GM12892 (cell line): ENCODE measurements at regions not wholly inside any gene's neighbourhood (a gene's known extent, or its start where the extent isn't known, plus 50 kb on each side); places are given as distances from the start of the nearest gene placed in this dataset.
"Not testable (repeated sequence)": the region's sequence is repeated elsewhere in the genome, so short reads cannot be mapped to it uniquely, and the experiment has no call there.

Source experiments
- POLR2A ChIP-seq: IDR thresholded peaks from 2 replicates; pipeline ENCODE4 v1.6.1; 2011; ENCODE audit warnings: low read depth, low read length, control low read depth
- POLR2AphosphoS5 ChIP-seq: IDR thresholded peaks from 2 replicates; pipeline ENCODE4 v1.6.1; 2011; ENCODE audit warnings: low read depth, low read length, control low read depth
- TAF1 ChIP-seq: IDR thresholded peaks from 2 replicates; pipeline ENCODE4 v1.6.1; 2011; ENCODE audit warnings: low read depth, mild to moderate bottlenecking, control low read depth, low read length, borderline replicate concordance

- not testable (repeated sequence) for TF ChIP-seq POLR2A, TAF1, POLR2AphosphoS5
These were observed 205.7 kb upstream of the HTR1E start for GRCh38 chr6:86731631-86732030.
